ENCODE measurements at regions not wholly inside any gene's neighbourhood (a gene's known extent, or its start where the extent isn't known, plus 50 kb on each side); places are given as distances from the start of the nearest gene placed in this dataset.
"Not testable (repeated sequence)": the region's sequence is repeated elsewhere in the genome, so short reads cannot be mapped to it uniquely, and the experiment has no call there.

DNA sequence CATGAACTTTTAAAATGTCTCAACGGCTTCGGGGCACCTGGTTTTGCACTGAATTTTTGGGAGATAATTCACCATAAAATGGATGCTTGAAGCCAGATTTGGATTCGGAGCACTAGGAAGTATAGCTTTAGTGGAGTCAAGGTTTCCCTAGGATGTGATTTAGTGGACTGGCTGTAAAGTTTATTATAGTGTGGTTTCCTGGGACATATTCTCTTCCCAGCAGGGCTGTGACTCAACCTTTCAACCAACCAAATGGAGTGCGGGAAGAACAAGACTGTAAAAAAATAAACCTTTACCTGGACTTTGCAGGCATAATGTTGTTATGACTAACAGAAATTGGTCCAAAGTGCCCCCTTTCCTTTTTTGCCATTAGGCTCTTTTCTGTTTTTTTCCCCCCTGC, 327.4 kb upstream of the MAN1A1 start:
- no peak for DNase-seq

DNA sequence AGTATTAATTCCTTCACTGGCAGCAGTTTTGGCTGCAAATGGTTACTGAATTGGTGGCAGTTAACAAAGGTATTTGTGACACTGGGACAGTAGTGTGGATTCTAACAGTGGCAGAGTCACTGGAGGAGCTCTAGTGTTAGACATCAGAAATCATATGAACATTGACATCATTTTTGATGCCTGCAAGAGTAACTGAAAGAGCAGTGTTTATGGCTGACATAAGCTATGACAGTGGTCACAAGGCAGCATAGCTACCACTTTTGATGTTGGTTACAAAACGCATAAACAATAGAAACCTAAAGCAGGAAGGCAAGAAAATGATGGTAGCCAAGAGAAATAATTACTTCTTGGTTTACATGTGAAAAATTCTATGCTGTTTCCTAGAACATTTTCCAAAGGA, 326.7 kb upstream of the MAN1A1 start:
- no peak for DNase-seq

DNA sequence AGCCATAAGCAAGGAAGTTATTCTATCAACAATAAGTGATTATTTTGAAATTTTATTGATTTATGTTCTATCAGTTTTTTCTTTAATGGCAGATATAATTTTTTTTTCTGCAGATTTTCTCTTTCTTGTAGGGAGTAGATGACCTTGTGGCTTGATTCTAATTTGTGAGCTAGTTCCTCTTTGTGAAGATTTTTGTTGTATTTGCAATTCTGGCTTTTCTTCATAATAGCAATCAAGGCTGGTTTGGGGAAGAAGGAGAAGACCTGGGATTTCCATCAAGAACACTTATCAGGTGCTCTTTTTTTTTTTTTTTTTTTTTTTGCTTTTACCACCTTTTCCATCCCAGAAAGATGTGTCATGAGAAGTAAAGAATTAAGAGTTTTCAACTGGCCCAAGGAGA, 324.2 kb upstream of the MAN1A1 start:
- no peak for DNase-seq

DNA sequence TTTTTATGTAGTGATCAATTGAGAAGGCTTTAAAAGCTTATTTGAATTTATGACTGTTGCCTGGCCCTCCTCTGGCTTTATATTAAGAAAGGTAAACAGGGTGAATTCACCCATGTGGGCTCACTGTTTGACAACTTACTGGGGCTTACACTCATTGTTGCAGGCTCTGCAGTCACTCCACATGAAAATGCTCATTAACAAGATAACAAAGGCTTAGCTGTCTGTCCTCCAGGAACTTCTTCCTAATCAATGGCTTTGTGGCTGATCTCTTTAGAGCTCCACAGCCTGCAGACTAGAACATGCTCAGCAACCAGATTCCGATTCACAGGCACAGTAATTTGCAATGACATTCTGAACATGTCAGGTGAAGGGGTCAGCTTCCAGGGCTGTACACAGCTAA, 323.2 kb upstream of the MAN1A1 start:
- DNase-seq: no peak

DNA sequence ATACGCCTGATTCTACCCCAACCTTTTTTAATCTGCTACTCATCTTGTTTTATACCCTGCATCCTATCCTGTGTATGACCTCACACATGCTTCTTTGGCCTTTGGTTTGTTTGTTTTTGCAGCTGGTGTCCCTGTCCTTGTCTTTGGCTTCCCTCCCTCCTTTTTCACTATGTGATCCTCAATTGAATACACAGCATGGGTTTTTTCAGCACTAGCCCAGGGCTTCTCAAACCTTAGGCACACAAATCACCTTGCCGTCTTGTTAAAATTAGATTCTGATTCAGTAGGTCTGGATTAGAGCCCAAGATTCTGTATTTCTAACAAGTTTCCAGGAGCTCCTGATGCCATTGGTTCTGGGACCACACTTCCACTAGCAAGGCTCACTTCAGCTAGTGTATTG, 321.5 kb upstream of the MAN1A1 start:
- DNase-seq: no peak

DNA sequence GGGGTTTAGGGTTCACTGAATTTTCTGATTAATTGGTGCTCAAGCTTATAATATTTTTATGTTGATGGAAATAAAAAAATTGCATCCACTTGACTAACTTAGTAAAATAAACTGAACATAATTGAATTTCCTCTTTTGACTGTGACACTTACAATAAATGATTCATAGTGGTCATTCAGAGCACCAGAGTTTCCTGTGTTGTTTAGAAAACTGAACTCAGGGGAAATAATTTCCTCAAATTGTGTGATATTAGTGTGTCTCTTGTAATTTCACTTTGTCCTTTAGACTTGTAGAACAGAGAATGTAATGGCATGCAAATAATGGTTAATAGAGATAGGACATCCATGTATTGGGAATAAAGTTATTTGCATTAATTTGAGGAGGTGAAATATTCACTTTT, 319.7 kb upstream of the MAN1A1 start:
- no peak for DNase-seq

DNA sequence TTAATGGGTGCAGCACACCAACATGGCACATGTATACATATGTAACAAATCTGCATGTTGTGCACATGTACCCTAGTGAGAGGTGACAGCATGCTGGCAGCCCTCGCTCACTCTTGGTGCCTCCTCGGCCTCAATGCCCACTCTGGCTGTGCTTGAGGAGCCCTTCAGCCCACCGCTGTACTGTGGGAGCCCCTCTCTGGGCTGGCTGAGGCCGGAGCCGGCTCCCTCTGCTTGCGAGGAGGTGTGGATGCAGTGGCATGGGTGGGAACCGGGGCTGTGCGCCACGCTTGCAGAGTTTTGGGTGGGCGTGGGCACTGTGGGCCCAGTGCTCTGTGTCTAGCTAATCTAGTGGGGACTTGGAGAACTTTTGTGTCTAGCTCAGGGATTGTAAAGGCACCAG, 315.9 kb upstream of the MAN1A1 start:
- not testable (repeated sequence) for DNase-seq

DNA sequence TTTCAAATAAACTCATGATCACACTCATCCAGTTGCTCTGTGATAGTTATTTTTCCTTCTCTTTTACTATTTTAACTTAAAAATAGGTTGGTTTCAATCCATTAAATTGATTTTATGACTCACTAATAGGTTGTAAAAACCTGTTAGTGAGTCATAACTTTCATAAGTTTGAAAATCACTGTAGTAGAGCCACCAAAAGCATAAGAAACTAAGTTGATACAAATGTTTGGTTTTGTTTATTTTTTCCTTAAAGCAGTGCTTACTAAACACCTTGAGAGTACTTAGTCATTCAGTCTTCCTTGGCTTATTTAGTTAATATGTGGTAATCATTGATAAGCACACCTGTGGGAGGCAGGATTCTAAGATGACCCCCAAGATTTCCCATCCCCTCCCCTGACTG, 312.1 kb upstream of the MAN1A1 start:
- no peak for DNase-seq

DNA sequence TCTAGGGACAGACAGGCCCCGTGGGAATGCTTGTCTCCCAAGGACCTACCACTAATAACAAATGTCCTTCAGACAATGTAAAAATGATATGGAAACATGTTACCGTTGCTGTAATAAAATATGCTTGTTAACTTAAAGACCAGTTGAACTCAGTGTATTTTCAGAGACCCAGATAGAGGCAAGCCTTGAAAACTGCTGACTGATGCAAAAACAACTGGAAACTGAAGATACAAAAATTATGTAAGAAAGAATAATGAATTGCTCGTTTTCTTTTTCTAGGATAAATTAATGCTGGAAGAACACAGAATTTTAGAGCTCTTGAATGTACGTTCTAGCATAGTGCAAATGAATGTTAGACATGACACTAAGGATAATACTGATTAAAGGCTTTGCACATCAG, 311.5 kb upstream of the MAN1A1 start:
- no peak for DNase-seq

DNA sequence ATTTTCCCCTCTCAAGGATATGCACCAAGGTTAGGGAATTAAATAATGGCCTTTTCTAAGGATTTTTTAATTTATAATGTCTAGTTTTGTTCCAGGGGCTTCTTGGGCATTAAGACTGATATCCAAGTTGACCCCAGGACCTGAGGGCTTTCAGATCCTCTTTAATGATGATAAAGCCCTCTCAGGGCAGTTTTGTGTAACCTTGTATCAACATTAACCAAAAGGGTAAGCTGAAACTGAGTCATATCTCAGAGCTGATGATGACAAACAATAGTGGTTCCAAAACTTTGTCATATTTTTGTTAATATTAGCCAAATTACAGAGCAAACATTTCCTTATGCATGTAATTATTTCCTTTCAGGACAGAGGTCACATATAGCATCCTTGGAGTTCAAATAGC, 309.4 kb upstream of the MAN1A1 start:
- no peak for DNase-seq

DNA sequence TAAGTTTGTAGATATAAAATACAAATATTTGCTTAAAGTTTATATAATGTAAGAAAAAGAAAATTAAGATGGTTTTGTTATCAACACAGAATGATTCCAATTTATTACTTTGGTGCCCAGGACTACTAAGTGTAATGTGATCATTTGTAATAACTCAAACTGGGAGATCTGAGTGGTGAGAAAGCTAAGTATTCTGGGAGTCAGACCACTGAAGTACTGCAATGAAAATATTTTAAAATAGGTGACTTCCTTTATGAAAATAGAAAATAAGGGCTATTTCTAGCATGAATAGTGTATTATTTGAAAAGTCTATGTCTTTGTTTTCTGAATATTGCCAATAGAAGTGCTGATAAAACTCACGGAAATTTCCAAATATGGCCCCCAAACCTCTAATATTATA, 305.6 kb upstream of the MAN1A1 start:
- no peak for DNase-seq

DNA sequence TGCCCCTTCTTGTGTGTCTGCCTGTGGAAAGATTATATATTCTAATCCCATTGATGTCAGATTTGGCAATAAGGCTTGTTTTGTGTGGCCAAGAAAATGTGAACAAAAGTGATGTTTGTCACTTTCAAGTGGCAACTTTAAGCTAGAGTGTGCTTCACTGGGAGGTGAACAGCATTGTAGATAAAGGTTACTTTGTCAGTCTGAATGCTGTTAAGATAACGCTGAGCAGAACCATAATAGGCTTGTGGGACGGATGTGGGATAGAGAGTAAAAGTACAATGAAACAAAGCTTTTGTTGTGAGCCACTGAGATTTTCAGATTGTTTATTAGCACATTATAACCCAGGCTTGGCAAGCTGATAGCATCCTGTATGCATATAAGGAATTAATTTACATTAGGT, 303.8 kb upstream of the MAN1A1 start:
- DNase-seq: no peak

DNA sequence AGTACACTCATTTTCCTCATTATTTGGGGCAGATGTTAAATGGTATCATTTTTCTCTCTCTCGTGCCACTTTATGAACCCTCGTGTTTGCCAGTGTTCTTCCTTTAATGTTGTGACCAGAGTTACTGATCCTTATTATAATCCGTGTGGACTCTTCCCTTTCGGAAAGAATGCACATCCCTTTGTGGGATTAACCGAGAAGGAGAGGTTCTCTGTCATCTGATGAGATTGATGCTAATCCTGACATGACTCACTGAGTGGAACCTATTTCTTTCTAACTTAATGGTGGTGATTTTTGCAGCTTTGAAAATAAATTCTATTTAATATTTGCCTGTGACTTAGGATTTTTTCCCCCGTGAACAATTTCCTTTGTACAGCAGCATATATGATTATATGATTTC, 300.0 kb upstream of the MAN1A1 start:
- DNase-seq: no peak

DNA sequence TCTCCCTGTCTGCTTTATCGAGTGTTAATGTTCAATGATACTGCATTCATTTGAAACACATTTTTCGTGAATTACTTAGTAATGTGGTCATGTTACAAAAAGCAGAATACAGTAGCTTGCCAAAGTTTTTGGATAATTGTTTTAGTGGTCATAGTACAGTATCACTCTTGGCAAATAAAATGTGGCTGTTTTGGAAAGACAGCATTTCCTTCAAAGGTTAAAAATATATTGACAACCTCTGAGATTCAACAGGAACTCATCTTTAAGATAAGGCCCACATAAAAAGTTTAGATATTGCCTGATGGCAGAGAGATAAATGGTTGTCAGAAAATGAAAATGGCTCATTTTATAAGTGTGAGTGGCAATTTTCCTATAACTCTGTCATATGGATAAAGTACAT, 297.7 kb upstream of the MAN1A1 start:
- DNase-seq: no peak

DNA sequence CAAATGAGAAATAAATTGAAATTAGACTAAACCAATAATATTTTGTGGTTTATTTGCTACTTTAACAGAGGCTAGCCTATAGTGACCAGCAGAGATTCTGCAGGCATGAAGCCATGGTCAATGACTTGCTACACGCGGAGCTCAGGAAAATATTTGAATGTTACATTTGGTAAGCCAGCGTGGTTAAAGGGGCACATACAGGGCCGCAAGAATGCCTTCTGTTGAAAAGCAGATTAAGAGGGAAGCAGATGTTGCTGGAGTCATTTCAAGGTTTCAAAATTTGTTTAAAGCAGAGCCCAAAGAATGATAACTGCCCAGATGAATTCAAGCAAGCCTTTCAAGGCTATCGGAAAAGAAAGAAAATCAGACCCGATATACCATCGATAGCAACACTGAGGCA, 294.3 kb upstream of the MAN1A1 start:
- no peak for DNase-seq

DNA sequence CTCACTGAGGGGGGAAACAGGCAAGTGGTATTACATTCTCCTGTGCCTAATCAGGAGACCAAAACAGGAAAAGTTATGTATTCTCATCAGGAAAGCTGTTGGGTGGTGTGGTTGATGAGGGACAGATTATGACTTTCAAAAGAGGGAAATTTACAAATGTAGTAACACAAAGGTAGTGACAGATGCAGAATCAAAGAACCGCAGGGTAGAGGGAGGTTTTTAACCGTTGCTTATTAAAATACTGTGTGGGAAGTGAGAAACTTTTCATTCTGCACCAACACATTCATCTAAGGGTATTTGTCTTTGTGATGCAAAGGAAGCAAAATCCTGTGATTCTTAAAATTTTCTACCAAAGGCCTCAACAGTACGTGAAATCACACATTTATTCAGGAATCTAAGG, 288.2 kb upstream of the MAN1A1 start:
- no peak for DNase-seq

DNA sequence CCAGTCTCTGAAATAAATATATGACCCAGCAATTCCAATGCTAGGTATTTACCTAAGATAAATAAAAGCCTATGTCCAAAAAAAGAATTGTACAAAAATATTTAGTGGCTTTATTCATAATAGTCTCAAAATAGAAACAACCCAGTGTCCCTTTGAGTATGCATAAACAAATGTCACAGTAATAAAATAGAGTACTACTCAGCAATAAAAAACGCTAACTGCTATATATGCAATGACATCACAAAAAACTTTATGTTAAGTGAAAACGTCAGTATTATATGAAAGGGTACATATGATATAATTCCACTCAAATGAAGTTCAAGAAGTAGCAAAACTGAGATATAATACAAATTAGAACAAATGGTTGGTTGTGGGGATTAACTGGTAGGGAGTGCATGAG, 286.5 kb upstream of the MAN1A1 start:
- no peak for DNase-seq

DNA sequence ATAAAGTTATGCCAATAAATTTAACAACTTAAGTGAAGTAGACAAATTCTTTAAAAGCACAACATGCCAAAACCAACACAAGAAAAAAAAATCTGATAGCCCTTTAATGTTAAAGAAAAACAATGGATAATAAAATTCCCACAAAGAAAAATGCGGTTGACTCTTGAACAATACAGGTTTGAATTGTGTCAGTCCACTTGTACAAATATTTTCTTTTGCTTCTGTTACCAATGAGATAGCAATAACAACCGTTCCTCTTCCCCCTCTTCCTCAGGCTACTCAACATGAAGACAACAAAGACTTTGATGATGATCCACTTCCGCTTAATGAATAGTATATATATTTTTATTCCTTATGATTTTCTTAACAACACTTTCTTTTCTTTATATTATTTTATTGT, 283.9 kb upstream of the MAN1A1 start:
- DNase-seq: no peak

DNA sequence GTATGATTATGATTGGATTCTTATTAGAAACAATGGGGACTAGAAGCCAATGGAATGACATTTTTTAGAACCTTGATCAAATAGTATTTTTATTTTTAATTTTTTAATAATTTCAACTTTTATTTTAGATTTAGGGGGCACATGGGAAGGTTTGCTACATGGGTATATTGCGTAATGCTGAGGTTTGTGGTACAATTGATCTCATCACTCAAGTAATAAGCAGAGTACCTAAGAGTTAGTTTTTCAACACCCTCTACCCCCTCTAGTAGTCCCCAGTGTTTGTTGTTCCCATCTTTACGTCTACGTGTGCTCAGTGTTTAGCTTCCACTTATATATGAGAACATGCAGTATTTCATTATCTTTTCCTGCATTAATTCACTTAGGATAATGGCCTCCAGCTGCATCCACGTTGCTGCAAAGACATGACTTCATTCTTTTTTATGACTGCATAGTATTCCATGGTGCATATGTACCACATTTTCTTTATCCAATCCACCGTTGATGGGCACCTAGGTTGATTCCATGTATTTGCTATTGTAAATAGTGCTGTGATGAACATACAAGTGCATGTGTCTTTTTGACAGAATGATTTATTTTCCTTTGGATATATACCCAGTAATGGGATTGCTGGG, 281.1 kb upstream of the MAN1A1 start:
- DNase-seq: no peak

DNA sequence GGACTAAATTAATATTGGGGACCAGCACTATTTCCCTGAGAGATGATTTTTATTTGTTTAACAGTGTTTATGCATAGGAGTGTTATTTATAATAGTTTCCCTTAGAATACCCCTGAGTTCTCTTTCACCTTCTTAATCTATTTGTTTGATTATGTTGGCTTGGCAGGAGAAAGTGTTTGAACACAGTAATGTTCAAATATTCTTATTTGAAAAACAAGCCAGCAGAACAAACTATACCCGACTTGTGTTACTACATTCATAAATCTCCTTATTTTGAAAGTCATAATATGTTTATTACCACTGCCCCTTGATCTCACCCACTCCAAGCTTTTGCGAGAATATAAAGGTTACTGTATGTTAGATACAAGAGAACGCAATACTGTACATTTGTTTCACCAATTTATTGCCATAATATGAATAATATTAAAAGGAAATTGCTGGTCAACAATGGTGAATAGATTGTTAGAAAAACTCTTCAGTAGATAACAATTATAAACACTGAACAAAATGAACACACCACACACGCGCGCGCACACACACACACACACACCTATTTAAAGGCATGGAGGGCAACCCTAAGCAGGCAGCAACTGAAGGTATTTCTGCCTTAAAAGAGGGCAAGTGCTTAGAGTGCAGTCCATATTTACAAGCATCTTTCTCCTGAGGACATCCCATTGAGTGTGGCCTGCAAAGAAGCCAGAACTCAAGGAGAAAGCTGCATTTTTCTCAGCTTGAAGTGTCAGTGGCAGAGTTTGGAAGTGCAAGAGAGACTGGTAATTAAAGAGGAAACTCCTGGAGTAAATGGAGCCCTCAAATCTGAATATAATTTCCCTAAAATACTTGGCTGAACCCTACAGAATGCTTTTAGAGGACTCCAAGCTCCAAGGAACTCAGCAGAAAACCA, 279.4 kb upstream of the MAN1A1 start:
- no peak for DNase-seq

DNA sequence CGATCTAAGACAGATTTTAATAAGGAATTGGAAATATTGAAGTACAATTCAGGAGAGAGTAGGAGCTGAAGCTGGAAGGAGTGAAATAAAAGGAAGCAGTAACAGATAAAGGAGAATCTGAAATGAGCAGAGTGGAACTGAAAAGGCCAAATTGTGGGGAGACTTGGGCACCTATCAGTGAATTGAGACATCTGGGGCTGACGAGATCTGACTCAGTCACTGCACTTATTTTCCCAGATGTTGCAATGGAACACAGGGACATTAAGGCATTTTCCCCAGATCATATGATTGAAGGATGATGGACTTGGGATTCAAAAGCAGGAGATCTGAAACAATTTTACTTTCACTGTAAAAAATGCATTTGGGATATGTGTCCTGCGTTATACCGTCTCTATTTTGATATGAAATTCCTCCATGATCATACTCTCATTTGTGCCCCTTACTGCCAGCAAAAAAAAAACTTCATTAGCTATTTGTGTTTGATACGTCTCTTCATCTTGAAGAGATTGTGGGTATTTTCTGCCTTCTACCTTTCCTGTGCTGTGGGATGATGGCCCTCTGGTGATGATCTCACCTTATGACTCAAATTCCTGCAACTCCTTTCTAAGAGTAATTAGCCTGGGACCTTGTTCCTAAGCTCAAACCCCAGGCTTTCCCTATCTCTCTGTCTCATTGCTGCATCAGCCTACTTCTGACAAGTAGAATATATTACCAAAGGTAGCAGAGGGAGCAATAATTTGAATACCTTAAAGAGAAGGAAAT, 278.5 kb upstream of the MAN1A1 start:
- DNase-seq: no peak

DNA sequence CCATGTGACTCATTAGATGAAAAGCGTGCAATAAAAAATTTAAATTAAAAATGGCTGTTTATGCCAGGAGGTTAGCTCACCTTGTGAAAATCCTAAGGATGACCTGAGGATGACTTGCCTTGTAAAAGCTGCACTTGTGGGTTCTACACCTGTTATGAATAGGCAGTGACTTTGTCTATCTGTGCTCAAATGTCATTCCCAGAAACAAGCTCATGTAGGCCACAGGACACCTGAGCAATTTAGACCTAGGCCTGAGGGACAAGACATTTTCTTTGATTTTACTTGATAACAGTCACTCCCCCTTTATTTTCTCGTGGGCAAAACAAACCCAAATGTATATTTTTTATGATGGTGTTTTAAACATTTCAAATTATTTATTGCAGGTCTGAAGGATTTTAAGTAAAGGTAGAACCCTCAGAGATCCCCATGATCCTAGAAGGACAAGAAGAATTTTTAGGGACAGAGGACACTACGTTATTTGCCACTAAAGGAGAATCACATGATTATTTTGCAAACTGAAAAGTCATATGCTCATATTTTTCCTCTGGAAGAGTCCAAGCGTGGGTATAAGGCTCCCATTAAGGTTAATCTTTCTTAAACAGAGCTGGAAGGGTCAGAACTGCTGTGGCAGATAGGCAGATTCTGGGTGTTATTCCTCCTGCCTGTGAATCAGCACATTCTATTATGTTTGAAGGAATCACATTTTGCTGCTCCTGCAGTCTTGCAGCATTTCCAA, 277.5 kb upstream of the MAN1A1 start:
- DNase-seq: no peak

DNA sequence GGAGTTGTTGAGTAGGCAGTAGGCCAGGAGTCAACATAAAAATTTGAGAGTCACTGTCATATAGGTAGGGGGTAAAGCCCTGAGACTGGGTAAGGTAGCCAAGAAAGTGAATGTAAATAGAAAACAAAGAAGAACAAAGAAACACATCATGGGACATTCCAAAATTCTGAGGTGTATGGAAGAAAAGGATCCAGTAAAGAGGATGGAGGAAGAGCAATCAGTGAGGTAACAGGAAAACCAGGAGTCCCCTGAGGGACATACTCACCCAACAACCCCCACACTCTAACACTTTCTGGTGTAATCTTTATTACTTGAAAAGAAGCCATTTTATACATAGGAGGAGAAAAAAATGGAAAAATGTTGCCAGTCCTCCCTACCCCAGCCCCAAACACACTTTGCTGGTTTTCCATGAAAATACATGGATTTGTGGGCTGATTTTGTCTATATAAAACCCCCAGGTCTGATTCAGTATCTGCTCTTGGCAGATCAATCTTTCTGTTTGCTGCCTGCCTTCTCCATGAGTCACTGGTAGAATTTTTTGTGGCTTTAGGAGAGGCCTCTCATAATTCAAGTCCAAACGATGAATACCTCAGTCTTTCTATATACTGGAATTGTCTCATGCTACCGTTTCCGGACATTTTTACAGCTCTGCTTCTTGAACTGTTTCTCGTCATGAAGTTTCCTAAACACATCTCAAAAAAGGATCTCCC, 271.4 kb upstream of the MAN1A1 start:
- no peak for DNase-seq
